ENCODE measurements at regions not wholly inside any gene's neighbourhood (a gene's known extent, or its start where the extent isn't known, plus 50 kb on each side); places are given as distances from the start of the nearest gene placed in this dataset.

- 94 to 98% methylated on average over 3 of the region's 3 CpGs for WGBS, 2 donors
- no peak for DNase-seq
- TF ChIP-seq POLR2A (IDR thresholded peaks at IDR 0.05) (no peak), CTCF (IDR thresholded peaks at IDR 0.05) (no peak)
- Histone ChIP-seq H3K4me1 (no peaks in the 10 kb centered on the region), H3K27me3 (no peaks in the 10 kb centered on the region), H3K36me3 (ENCODE audit: low read depth, missing control alignments) (no peaks in the 10 kb centered on the region), H3K27ac (no peak overlapping the region), H3K4me3 (no peak overlapping the region), H3K9me3 (no peaks in the 10 kb centered on the region)
- intact Hi-C loops (cut with DNase I; ENCODE audit: low total_unique reads): no loop called here
Measured at GRCh38 chr2:12302691-12303090, 414.0 kb upstream of the TRIB2 start.

- no peak overlapping the region for H3K4me3 ChIP-seq
- H3K27ac ChIP-seq: no peak overlapping the region
- no peak for DNase-seq
- H3K27me3 ChIP-seq: no peaks in the 10 kb centered on the region
- no peaks in the 10 kb centered on the region for H3K9me3 ChIP-seq
- no peaks in the 10 kb centered on the region for H3K4me1 ChIP-seq
- WGBS, 2 donors: 78 to 85% methylated on average over 7 of the region's 7 CpGs
- intact Hi-C loops (cut with DNase I; ENCODE audit: low total_unique reads): no loop called here
- TF ChIP-seq CTCF (IDR thresholded peaks at IDR 0.05): no peak
- TF ChIP-seq POLR2A (IDR thresholded peaks at IDR 0.05): no peak
- H3K36me3 ChIP-seq (ENCODE audit: low read depth, missing control alignments): no peaks in the 10 kb centered on the region
Measured at GRCh38 chr2:12303181-12304030, 413.3 kb upstream of the TRIB2 start.

- no peaks in the 10 kb centered on the region for H3K36me3 ChIP-seq (ENCODE audit: low read depth, missing control alignments)
- H3K27me3 ChIP-seq: no peaks in the 10 kb centered on the region
- TF ChIP-seq POLR2A (IDR thresholded peaks at IDR 0.05): no peak
- intact Hi-C loops (cut with DNase I; ENCODE audit: low total_unique reads): no loop called here
- no peak overlapping the region for H3K4me3 ChIP-seq
- DNase-seq: no peak
- H3K4me1 ChIP-seq: no peaks in the 10 kb centered on the region
- no peak overlapping the region for H3K27ac ChIP-seq
- WGBS, 2 donors: 52 to 74% methylated on average over 2 of the region's 2 CpGs
- no peaks in the 10 kb centered on the region for H3K9me3 ChIP-seq
Measured at GRCh38 chr2:12304564-12305171, 412.1 kb upstream of the TRIB2 start.

- Histone ChIP-seq H3K27ac (no peak overlapping the region), H3K36me3 (ENCODE audit: low read depth, missing control alignments) (no peaks in the 10 kb centered on the region), H3K9me3 (no peaks in the 10 kb centered on the region), H3K27me3 (no peaks in the 10 kb centered on the region), H3K4me1 (no peaks in the 10 kb centered on the region), H3K4me3 (no peak overlapping the region)
- WGBS, 2 donors: 49% methylated on average over 2 of the region's 2 CpGs
- TF ChIP-seq POLR2A (IDR thresholded peaks at IDR 0.05) (no peak), CTCF (IDR thresholded peaks at IDR 0.05) (no peak)
- intact Hi-C loops (cut with DNase I; ENCODE audit: low total_unique reads): no loop called here
- DNase-seq: no peak
Measured at GRCh38 chr2:12305931-12306330, 410.8 kb upstream of the TRIB2 start.

- DNase-seq: no peak
- no peaks in the 10 kb centered on the region for H3K27me3 ChIP-seq
- H3K9me3 ChIP-seq: no peaks in the 10 kb centered on the region
- TF ChIP-seq CTCF (IDR thresholded peaks at IDR 0.05) (no peak), POLR2A (IDR thresholded peaks at IDR 0.05) (no peak)
- no peaks in the 10 kb centered on the region for H3K36me3 ChIP-seq (ENCODE audit: low read depth, missing control alignments)
- no peak overlapping the region for H3K27ac ChIP-seq
- intact Hi-C loops (cut with DNase I; ENCODE audit: low total_unique reads): no loop called here
- H3K4me3 ChIP-seq: no peak overlapping the region
- no peaks in the 10 kb centered on the region for H3K4me1 ChIP-seq
Measured at GRCh38 chr2:12310399-12310798, 406.3 kb upstream of the TRIB2 start.
